H1 (cell line): ENCODE measurements at regions not wholly inside any gene's neighbourhood (a gene's known extent, or its start where the extent isn't known, plus 50 kb on each side); places are given as distances from the start of the nearest gene placed in this dataset.

Experiments
- CTCF ChIA-PET: fragments of 300-600 bp; sonication (Branson Sonifier 250); formaldehyde crosslinking; loops from one replicate; lab custom pipeline; 2021; ENCODE audit not compliant: partially characterized antibody; lab: Charles Lee
- POLR2A ChIA-PET: fragments of 300-600 bp; sonication (Branson Sonifier 250); formaldehyde crosslinking; loops from one replicate; lab custom pipeline; 2021; ENCODE audit warnings: inconsistent platforms; ENCODE audit not compliant: partially characterized antibody; lab: Charles Lee
- DNase-seq, 2 experiments: peaks; one replicate each; pipeline versions ENCODE4 v3.0.0 to v3.0.0-alpha.2; 2010 to 2022; ENCODE audit warnings: low spot score in 2 of 2, low read depth in 1 of 2, mixed read lengths in 1 of 2
- FAIRE-seq: peaks from 2 replicates; lab custom pipeline; 2011; peaks lifted over from hg19 to GRCh38; lab: Jason Lieb, UNC
- H2AFZ ChIP-seq: 2 replicates; pipeline ENCODE4 v1.8.1; 2012; ENCODE audit warnings: low read length, inconsistent platforms
- H2AK5ac ChIP-seq: 2 replicates; pipeline ENCODE4 v1.6.1; 2013; ENCODE audit warnings: low read depth, low read length
- H2BK120ac ChIP-seq: replicated peaks from 2 replicates; pipeline ENCODE3; 2013; ENCODE audit warnings: low read depth, low read length, inconsistent platforms
- H2BK12ac ChIP-seq: 2 replicates; pipeline ENCODE4 v1.6.1; 2013; ENCODE audit warnings: low read depth, low read length
- H2BK15ac ChIP-seq: 2 replicates; pipeline ENCODE4 v1.6.1; 2013; ENCODE audit warnings: low read length
- H2BK20ac ChIP-seq: 2 replicates; pipeline ENCODE4 v1.6.1; 2013; ENCODE audit warnings: low read length
- H2BK5ac ChIP-seq: 2 replicates; pipeline ENCODE4 v1.6.1; 2013; ENCODE audit warnings: low read depth, low read length
- H3K14ac ChIP-seq: 2 replicates; pipeline ENCODE4 v1.6.1; 2013; ENCODE audit warnings: inconsistent platforms; ENCODE audit not compliant: insufficient read length
- H3K18ac ChIP-seq: 2 replicates; pipeline ENCODE4 v1.6.1; 2013; ENCODE audit warnings: low read length; ENCODE audit errors: extremely low read depth
- H3K23ac ChIP-seq: 2 replicates; pipeline ENCODE4 v1.6.1; 2013; ENCODE audit warnings: inconsistent platforms; ENCODE audit not compliant: insufficient read length
- H3K23me2 ChIP-seq: 2 replicates; pipeline ENCODE4 v1.6.1; 2013; ENCODE audit warnings: low read depth, low read length
- H3K27ac ChIP-seq: 2 replicates; pipeline ENCODE4 v1.6.1; 2011; ENCODE audit warnings: low read depth, low read length, inconsistent platforms
- H3K27me3 ChIP-seq, 4 experiments: replicated peaks in 1 of 4; 1 replicate in 1 of 4; 2 replicates in 3 of 4; pipeline versions ENCODE4 v1.6.1 to v1.8.1; 2011 to 2013; ENCODE audit warnings: low read length in 3 of 4, mild to moderate bottlenecking in 3 of 4, inconsistent platforms in 2 of 4, mixed read lengths in 2 of 4, moderate library complexity in 1 of 4; ENCODE audit not compliant: control insufficient read depth in 3 of 4, insufficient read depth in 3 of 4; ENCODE audit errors: extremely low read depth in 1 of 4
- H3K36me3 ChIP-seq, 4 experiments: 2 replicates each; pipeline versions ENCODE4 v1.6.1 to v1.8.1; 2011 to 2013; ENCODE audit warnings: mild to moderate bottlenecking in 4 of 4, low read length in 3 of 4, moderate library complexity in 2 of 4, control low read depth in 1 of 4, inconsistent platforms in 1 of 4; ENCODE audit not compliant: insufficient read depth in 4 of 4, control insufficient read depth in 2 of 4
- H3K4ac ChIP-seq: replicated peaks from 2 replicates; pipeline ENCODE3; 2013; ENCODE audit warnings: low read length, low read depth, mixed read lengths, inconsistent platforms; ENCODE audit not compliant: insufficient read length
- H3K4me1 ChIP-seq, 4 experiments: replicated peaks in 1 of 4; 1 replicate in 1 of 4; 2 replicates in 3 of 4; pipeline versions ENCODE4 v1.6.1 to v1.8.1; 2011 to 2013; ENCODE audit warnings: low read length in 3 of 4, inconsistent platforms in 2 of 4, mixed read lengths in 1 of 4; ENCODE audit not compliant: insufficient read depth in 4 of 4, control insufficient read depth in 3 of 4
- H3K4me2 ChIP-seq, 2 experiments: 2 replicates each; pipeline versions ENCODE4 v1.6.1 to v1.8.1; 2011 to 2013; ENCODE audit warnings: low read depth in 2 of 2, low read length in 2 of 2, control low read depth in 1 of 2, inconsistent platforms in 1 of 2, mild to moderate bottlenecking in 1 of 2; ENCODE audit not compliant: insufficient read depth in 1 of 2
- H3K4me3 ChIP-seq, 4 experiments: fragments of 200-600, 300-600 bp in 1 of 4; sonication (generic), shearing (Covaris generic), sonication (Bioruptor Twin) in 1 of 4; 2 replicates each; pipeline versions ENCODE4 v1.5.1 to v1.8.1; 2011 to 2016; ENCODE audit warnings: low read length in 4 of 4, low read depth in 3 of 4, control low read depth in 2 of 4, inconsistent platforms in 2 of 4, mild to moderate bottlenecking in 2 of 4, mixed read lengths in 1 of 4, moderate library complexity in 1 of 4; ENCODE audit not compliant: insufficient read depth in 2 of 4; ENCODE audit errors: extremely low read depth in 1 of 4
- H3K56ac ChIP-seq: replicated peaks from 2 replicates; pipeline ENCODE3; 2013; ENCODE audit warnings: low read depth, mild to moderate bottlenecking, mixed read lengths, low read length, inconsistent platforms; ENCODE audit not compliant: insufficient read length
- H3K79me1 ChIP-seq: 2 replicates; pipeline ENCODE4 v1.6.1; 2013; ENCODE audit warnings: low read depth, low read length, control low read depth
- H3K79me2 ChIP-seq, 2 experiments: 2 replicates each; pipeline versions ENCODE4 v1.6.1 to v1.8.1; 2012 to 2013; ENCODE audit warnings: low read length in 2 of 2, mild to moderate bottlenecking in 2 of 2, inconsistent platforms in 1 of 2; ENCODE audit not compliant: insufficient read depth in 2 of 2, control insufficient read depth in 1 of 2
- H3K9ac ChIP-seq, 4 experiments: replicated peaks in 1 of 4; 1 replicate in 1 of 4; 2 replicates in 3 of 4; pipeline versions ENCODE4 v1.6.1 to v1.8.1; 2011 to 2013; ENCODE audit warnings: low read depth in 3 of 4, low read length in 3 of 4, control low read depth in 2 of 4, mild to moderate bottlenecking in 2 of 4, moderate library complexity in 2 of 4, inconsistent platforms in 1 of 4; ENCODE audit errors: extremely low read depth in 1 of 4
- H3K9me3 ChIP-seq, 2 experiments: 2 replicates each; pipeline versions ENCODE4 v1.6.1 to v1.8.1; 2012 to 2013; ENCODE audit warnings: mild to moderate bottlenecking in 2 of 2, moderate library complexity in 2 of 2, control low read depth in 1 of 2, inconsistent platforms in 1 of 2, low read depth in 1 of 2, low read length in 1 of 2, mixed read lengths in 1 of 2; ENCODE audit not compliant: insufficient read depth in 2 of 2
- H4K20me1 ChIP-seq, 2 experiments: replicated peaks in 1 of 2; 2 replicates each; pipeline versions ENCODE3 to v1.8.1; 2011 to 2013; ENCODE audit warnings: inconsistent platforms in 2 of 2, low read length in 2 of 2, mild to moderate bottlenecking in 1 of 2; ENCODE audit not compliant: insufficient read depth in 2 of 2, control insufficient read depth in 1 of 2
- H4K5ac ChIP-seq: 2 replicates; pipeline ENCODE4 v1.6.1; 2013; ENCODE audit warnings: low read length, low read depth, mixed read lengths, inconsistent platforms; ENCODE audit not compliant: insufficient read length
- H4K8ac ChIP-seq: 2 replicates; pipeline ENCODE4 v1.8.0; 2013; ENCODE audit warnings: mild to moderate bottlenecking, moderate library complexity, low read length, inconsistent platforms; ENCODE audit not compliant: insufficient read depth; ENCODE audit errors: extremely low read depth
- H4K91ac ChIP-seq: replicated peaks from 2 replicates; pipeline ENCODE3; 2013; ENCODE audit warnings: low read length, mixed read lengths, inconsistent platforms; ENCODE audit not compliant: insufficient read length
- YY1 ChIP-seq: IDR thresholded peaks from 2 replicates; pipeline ENCODE4 v1.6.1; 2011; ENCODE audit warnings: low read depth, mild to moderate bottlenecking, low read length
- WGBS, 2 experiments: shearing (Covaris generic) in 1 of 2; methylation state at CpG; one replicate each; pipeline versions ENCODE4 v1.1.6 to v1.1.7; 2013 to 2015; ENCODE audit warnings: low lambda C conversion rate in 2 of 2, mixed read lengths in 2 of 2, inconsistent platforms in 1 of 2, low coverage in 1 of 2, missing lambda C conversion rate in 1 of 2; ENCODE audit not compliant: insufficient replicate concordance in 2 of 2, insufficient coverage in 1 of 2, insufficient read length in 1 of 2; ENCODE audit errors: extremely low coverage in 1 of 2, missing lambda C conversion rate in 1 of 2; 5-methylcytosine and 5-hydroxymethylcytosine counted together

DNA sequence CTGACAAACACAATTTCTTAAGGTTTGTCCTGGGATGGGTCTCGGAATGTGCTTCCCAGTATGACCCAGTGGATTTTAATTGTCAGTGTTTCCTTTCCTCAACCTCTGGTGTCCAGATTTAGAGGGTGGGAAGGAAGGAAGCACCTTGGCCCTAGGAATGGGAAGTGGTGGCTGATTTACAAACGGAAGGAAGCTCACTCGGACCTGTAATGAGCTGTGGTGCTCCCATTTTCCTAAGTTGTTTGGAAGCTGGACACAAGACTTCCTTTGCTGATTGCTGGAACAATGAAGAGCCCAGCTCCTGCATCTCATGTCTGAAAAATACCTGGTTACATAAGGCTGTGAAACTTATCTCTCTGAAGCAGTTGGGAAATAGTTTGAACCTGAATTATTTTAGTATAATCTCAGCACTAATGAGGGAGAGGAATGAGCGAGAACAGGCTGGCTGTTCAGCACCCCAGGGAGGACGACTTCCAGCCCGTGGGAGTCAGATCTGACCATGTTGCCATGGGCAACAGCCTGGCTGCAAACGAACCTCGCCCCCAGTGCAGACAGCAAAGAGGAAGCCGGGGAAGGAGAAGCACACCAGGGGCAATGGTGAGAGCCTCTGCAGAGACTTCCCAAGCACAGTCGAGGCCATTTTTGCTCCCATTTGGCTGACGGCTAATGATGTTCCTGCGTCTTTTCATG is 74.4 kb upstream of the ASB18 start:
- no peaks in the 10 kb centered on the region for H4K20me1 ChIP-seq
- no peaks in the 10 kb centered on the region for H3K36me3 ChIP-seq
- no peak overlapping the region for H3K27ac ChIP-seq
- no peak overlapping the region for H2BK15ac ChIP-seq
- no peaks in the 10 kb centered on the region for H3K79me1 ChIP-seq
- no peak overlapping the region for H2AK5ac ChIP-seq
- H4K91ac ChIP-seq: no peak overlapping the region
- H3K4me2 ChIP-seq: no peak overlapping the region
- no peak for FAIRE-seq
- no peak overlapping the region for H4K5ac ChIP-seq
- H3K4ac ChIP-seq: no peak overlapping the region
- H4K8ac ChIP-seq: no peak overlapping the region
- H2BK20ac ChIP-seq: no peak overlapping the region
- POLR2A ChIA-PET: no interaction called here
- no peak overlapping the region for H2BK12ac ChIP-seq
- no peak overlapping the region for H3K56ac ChIP-seq
- H3K4me1 ChIP-seq: peaks cover 0 to 7% (median 4%) of the 10 kb centered on the region in 4 experiments; a peak in 3 of 7 replicates
- H3K23me2 ChIP-seq: no peaks in the 10 kb centered on the region
- H3K23ac ChIP-seq: no peak overlapping the region
- CTCF ChIA-PET: interaction anchor here (0.7 to 1.3 kb wide), 2 partner anchors 27 to 211 kb away, joined by 3 read pairs; no protein-coding TSS in a partner anchor
- DNase-seq: no peak
- WGBS, 2 experiments: 71% methylated on average over 12 of the region's 12 CpGs; no CpG with 5 or more reads in 1 of the 2 experiments
- H2BK5ac ChIP-seq: no peak overlapping the region; the same call in 1 of the 2 replicates
- H3K18ac ChIP-seq: no peak overlapping the region
- no peaks in the 10 kb centered on the region for H3K27me3 ChIP-seq
- no peaks in the 10 kb centered on the region for H3K79me2 ChIP-seq
- no peak overlapping the region for H3K9ac ChIP-seq
- no peak overlapping the region for H2AFZ ChIP-seq
- H3K4me3 ChIP-seq: no peak overlapping the region
- H3K14ac ChIP-seq: no peak overlapping the region
- H3K9me3 ChIP-seq: peaks cover 0 to 4% of the 10 kb centered on the region in 2 experiments; a peak in 2 of 4 replicates
- H2BK120ac ChIP-seq: no peak overlapping the region
- no peak for TF ChIP-seq YY1
